GM12878 (cell line): ENCODE measurements at regions not wholly inside any gene's neighbourhood (a gene's known extent, or its start where the extent isn't known, plus 50 kb on each side); places are given as distances from the start of the nearest gene placed in this dataset.

ENCODE experiments used
- ATAC-seq: fragments of 200-7000 bp; cut with Tn5 transposase; 3 replicates; pipeline ENCODE4 v1.9.1; 2020; ENCODE audit warnings: mild to moderate bottlenecking, moderate library complexity
- BruUV-seq: library from RNA; stranded (reverse); fragments of 400-500 nt; replicated peaks from 2 replicates; lab custom pipeline; 2021; lab: Mats Ljungman, UMichigan
- CTCF ChIA-PET: fragments of 300-600 bp; sonication (Branson Sonifier 250); formaldehyde crosslinking; extraction: SDS; loops from one replicate; lab custom pipeline; 2021; ENCODE audit warnings: inconsistent platforms; lab: Yijun Ruan, JAX
- POLR2A ChIA-PET: fragments of 350-600 bp; formaldehyde crosslinking; extraction: SDS; loops from one replicate; lab custom pipeline; 2021; ENCODE audit warnings: inconsistent platforms; lab: Charles Lee
- RAD21 ChIA-PET: fragments of 300-600 bp; sonication (Branson Sonifier 250); formaldehyde crosslinking; loops from one replicate; lab custom pipeline; 2023; ENCODE audit warnings: antibody characterized with exemption; ENCODE audit not compliant: unreplicated experiment; lab: Charles Lee
- SMC1A ChIA-PET: fragments of 300-600 bp; sonication (Branson Sonifier 250); formaldehyde crosslinking; loops from one replicate; lab custom pipeline; 2023; ENCODE audit not compliant: unreplicated experiment, uncharacterized antibody; lab: Charles Lee
- DNase-seq: peaks from one replicate; pipeline ENCODE4 v3.0.0-alpha.2; 2011; ENCODE audit warnings: low read depth, low spot score
- FAIRE-seq: peaks from 3 replicates; lab custom pipeline; 2011; peaks lifted over from hg19 to GRCh38; lab: Jason Lieb, UNC
- H2AFZ ChIP-seq: 2 replicates; pipeline ENCODE4 v1.6.0; 2011; ENCODE audit warnings: low read depth, low read length, control low read depth; ENCODE audit not compliant: control insufficient read depth
- H3K27ac ChIP-seq: 2 replicates; pipeline ENCODE4 v1.5.1; 2011; ENCODE audit warnings: control low read depth; ENCODE audit not compliant: control insufficient read depth, insufficient read depth
- H3K27me3 ChIP-seq, 2 experiments: replicated peaks in 1 of 2; 2 replicates each; pipeline versions ENCODE4 v1.6.0 to v1.6.1; 2011; ENCODE audit warnings: low read length in 1 of 2; ENCODE audit not compliant: control insufficient read depth in 2 of 2, insufficient read depth in 2 of 2
- H3K36me3 ChIP-seq, 2 experiments: 2 replicates each; pipeline ENCODE4 v1.5.1; 2011; ENCODE audit warnings: low read length in 1 of 2; ENCODE audit not compliant: control insufficient read depth in 2 of 2, insufficient read depth in 2 of 2
- H3K4me1 ChIP-seq: 2 replicates; pipeline ENCODE4 v1.6.1; 2011; ENCODE audit warnings: mild to moderate bottlenecking, low read length, moderate library complexity, mixed read lengths; ENCODE audit not compliant: control insufficient read depth, insufficient read depth
- H3K4me2 ChIP-seq: 2 replicates; pipeline ENCODE4 v1.6.0; 2011; ENCODE audit warnings: control low read depth; ENCODE audit not compliant: control insufficient read depth, insufficient read depth
- H3K4me3 ChIP-seq: fragments of 200-600 bp; sonication (generic); 2 replicates; pipeline ENCODE4 v1.5.1; 2016
- H3K79me2 ChIP-seq: 2 replicates; pipeline ENCODE4 v1.6.0; 2011; ENCODE audit warnings: low read length; ENCODE audit not compliant: control insufficient read depth, insufficient read depth
- H3K9ac ChIP-seq: 2 replicates; pipeline ENCODE4 v1.8.0; 2011; ENCODE audit warnings: low read length, control low read depth, mixed read lengths; ENCODE audit not compliant: control insufficient read depth, insufficient read depth
- H3K9me3 ChIP-seq: replicated peaks from 3 replicates; pipeline ENCODE4 v1.5.1; 2011; ENCODE audit warnings: mild to moderate bottlenecking, low read length; ENCODE audit not compliant: control insufficient read depth, insufficient read depth
- H4K20me1 ChIP-seq: 2 replicates; pipeline ENCODE4 v1.6.0; 2011; ENCODE audit not compliant: control insufficient read depth, insufficient read depth
- ATF7 ChIP-seq: fragments of 450-650 bp; IDR thresholded peaks from 2 replicates; pipeline ENCODE4 v1.6.1; 2016; ENCODE audit warnings: low read depth, mild to moderate bottlenecking
- CBX3 ChIP-seq: fragments of 200-600 bp; sonication (generic); IDR thresholded peaks from 2 replicates; pipeline ENCODE4 v1.6.1; 2016; ENCODE audit warnings: low read depth, borderline replicate concordance
- HDAC2 ChIP-seq: fragments of 200-600 bp; sonication (generic); IDR thresholded peaks from 2 replicates; pipeline ENCODE4 v1.6.1; 2017
- IRF4 ChIP-seq: IDR thresholded peaks from 2 replicates; pipeline ENCODE4 v1.6.1; 2011; ENCODE audit warnings: low read depth, low read length
- MTA2 ChIP-seq: fragments of 450-650 bp; IDR thresholded peaks from 2 replicates; pipeline ENCODE4 v1.6.1; 2016; ENCODE audit warnings: low read depth, mild to moderate bottlenecking, moderate library complexity
- MYC ChIP-seq: IDR thresholded peaks from 2 replicates; pipeline ENCODE4 v1.6.1; 2011; ENCODE audit warnings: mild to moderate bottlenecking, low read length, moderate library complexity, inconsistent platforms; ENCODE audit not compliant: insufficient read depth, insufficient replicate concordance, insufficient read length, severe bottlenecking
- NFYB ChIP-seq: IDR thresholded peaks from 2 replicates; pipeline ENCODE4 v1.6.1; 2011; ENCODE audit warnings: low read depth, mild to moderate bottlenecking, low read length, improper control_type of control experiment, moderate library complexity; ENCODE audit not compliant: insufficient read depth
- PML ChIP-seq: IDR thresholded peaks from 2 replicates; pipeline ENCODE4 v1.6.1; 2012; ENCODE audit warnings: low read length, inconsistent platforms
- RFX5 ChIP-seq: IDR thresholded peaks from 2 replicates; pipeline ENCODE4 v1.6.1; 2011; ENCODE audit warnings: low read depth, low read length, improper control_type of control experiment
- SIX5 ChIP-seq: IDR thresholded peaks from 2 replicates; pipeline ENCODE4 v1.6.1; 2011; ENCODE audit warnings: mild to moderate bottlenecking, low read depth, low read length, moderate library complexity; ENCODE audit not compliant: severe bottlenecking
- SP1 ChIP-seq: IDR thresholded peaks from one replicate; pipeline ENCODE4 v1.6.1; 2011; ENCODE audit warnings: low read depth, low read length
- SREBF2 ChIP-seq: IDR thresholded peaks from 2 replicates; pipeline ENCODE4 v1.6.1; 2012; ENCODE audit warnings: mild to moderate bottlenecking, low read length
- YY1 ChIP-seq: IDR thresholded peaks from 2 replicates; pipeline ENCODE4 v1.6.1; 2011; ENCODE audit warnings: low read depth, mild to moderate bottlenecking, low read length
- ZNF207 ChIP-seq: fragments of 450-650 bp; IDR thresholded peaks from 2 replicates; pipeline ENCODE4 v1.6.1; 2014; ENCODE audit warnings: antibody characterized with exemption, mild to moderate bottlenecking, borderline replicate concordance
- ZNF24 ChIP-seq: fragments of 450-650 bp; IDR thresholded peaks from 2 replicates; pipeline ENCODE4 v1.6.1; 2017; ENCODE audit warnings: antibody characterized with exemption, mild to moderate bottlenecking
- ZSCAN29 ChIP-seq: fragments of 450-650 bp; IDR thresholded peaks from 2 replicates; pipeline ENCODE4 v1.6.1; 2017; ENCODE audit warnings: mild to moderate bottlenecking, moderate library complexity
- ZZZ3 ChIP-seq: IDR thresholded peaks from 2 replicates; pipeline ENCODE4 v1.6.1; 2011; ENCODE audit warnings: low read depth; ENCODE audit not compliant: control insufficient read depth, insufficient read length
- WGBS: methylation state at CpG from one replicate; pipeline ENCODE4 v1.1.6; 2016; ENCODE audit warnings: low lambda C conversion rate; ENCODE audit not compliant: insufficient replicate concordance, insufficient coverage; ENCODE audit errors: missing lambda C conversion rate; 5-methylcytosine and 5-hydroxymethylcytosine counted together
- in situ Hi-C: fragments of 300-500 bp; cut with MboI; formaldehyde crosslinking; loops from 9 replicates; pipeline ENCODE4 v1.14.3; 2018; ENCODE audit warnings: mixed read lengths
- intact Hi-C: fragments of 100-400 bp; cut with micrococcal nuclease; formaldehyde crosslinking; loops from one replicate; pipeline ENCODE4 v1.14.2; 2022; ENCODE audit not compliant: unreplicated experiment
- TF ChIP-seq, protein P1 (sequence below): fragments of 450-650 bp; IDR thresholded peaks from 2 replicates; pipeline ENCODE4 v1.6.1; 2016; ENCODE audit warnings: mild to moderate bottlenecking
- TF ChIP-seq, protein P2 (sequence below): IDR thresholded peaks from 2 replicates; pipeline ENCODE4 v1.6.1; 2012; ENCODE audit warnings: low read depth, low read length, improper control_type of control experiment

DNA sequence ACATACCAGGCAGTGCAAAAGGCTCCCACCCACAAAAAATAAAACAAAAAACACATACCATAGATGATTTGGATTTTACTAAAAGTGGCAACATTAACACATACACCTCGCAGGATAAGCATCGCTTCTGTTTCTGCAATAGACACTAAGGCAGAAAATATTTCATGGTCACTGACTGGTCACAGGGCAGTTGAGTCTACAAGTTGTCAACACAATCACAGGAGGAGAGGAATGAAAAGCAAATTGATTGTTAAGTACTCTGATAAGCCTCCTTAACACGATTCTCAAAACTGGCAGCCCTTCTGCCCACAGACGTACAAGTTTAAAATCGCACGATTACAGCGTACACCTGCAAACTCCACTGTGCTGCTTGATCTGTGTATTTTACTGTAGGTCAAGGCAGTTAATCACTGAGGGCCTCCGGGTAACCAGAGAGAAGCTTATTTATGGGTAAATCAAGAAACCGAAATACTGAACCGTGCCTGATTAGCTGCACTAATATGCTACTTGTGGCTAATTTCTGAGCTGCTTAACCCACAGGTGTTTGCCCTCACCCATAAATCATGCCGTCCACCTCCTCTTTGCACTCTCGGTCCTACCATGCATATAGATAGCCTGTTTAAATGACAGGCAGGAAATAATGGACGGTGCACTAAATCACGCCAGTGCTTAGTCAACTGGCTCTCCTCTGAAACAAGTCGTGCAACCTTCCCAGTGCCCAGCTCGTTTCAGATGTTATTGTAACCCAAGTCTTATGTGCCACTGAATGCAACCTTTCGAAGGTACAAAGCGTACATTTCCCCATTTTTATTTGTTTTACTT lies 659.4 kb upstream of the ADAMTS16 start:
- no peak for ATAC-seq
- intact Hi-C loops: no loop called here
- no peaks in the 10 kb centered on the region for H3K79me2 ChIP-seq
- no peak overlapping the region for H2AFZ ChIP-seq
- no peak overlapping the region for H3K4me2 ChIP-seq
- 34% methylated on average over 18 of the region's 18 CpGs for WGBS
- in situ Hi-C loops: no loop called here
- no peak overlapping the region for H3K9ac ChIP-seq
- no peak for TF ChIP-seq HDAC2
- TF ChIP-seq SREBF2: no peak
- TF ChIP-seq ATF7: no peak
- no peak for TF ChIP-seq ZSCAN29
- TF ChIP-seq, protein P1, sequence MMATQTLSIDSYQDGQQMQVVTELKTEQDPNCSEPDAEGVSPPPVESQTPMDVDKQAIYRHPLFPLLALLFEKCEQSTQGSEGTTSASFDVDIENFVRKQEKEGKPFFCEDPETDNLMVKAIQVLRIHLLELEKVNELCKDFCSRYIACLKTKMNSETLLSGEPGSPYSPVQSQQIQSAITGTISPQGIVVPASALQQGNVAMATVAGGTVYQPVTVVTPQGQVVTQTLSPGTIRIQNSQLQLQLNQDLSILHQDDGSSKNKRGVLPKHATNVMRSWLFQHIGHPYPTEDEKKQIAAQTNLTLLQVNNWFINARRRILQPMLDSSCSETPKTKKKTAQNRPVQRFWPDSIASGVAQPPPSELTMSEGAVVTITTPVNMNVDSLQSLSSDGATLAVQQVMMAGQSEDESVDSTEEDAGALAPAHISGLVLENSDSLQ: no peak
- no peak for TF ChIP-seq PML
- TF ChIP-seq MTA2: no peak
- TF ChIP-seq ZNF24: no peak
- TF ChIP-seq CBX3: no peak
- TF ChIP-seq, protein P2, sequence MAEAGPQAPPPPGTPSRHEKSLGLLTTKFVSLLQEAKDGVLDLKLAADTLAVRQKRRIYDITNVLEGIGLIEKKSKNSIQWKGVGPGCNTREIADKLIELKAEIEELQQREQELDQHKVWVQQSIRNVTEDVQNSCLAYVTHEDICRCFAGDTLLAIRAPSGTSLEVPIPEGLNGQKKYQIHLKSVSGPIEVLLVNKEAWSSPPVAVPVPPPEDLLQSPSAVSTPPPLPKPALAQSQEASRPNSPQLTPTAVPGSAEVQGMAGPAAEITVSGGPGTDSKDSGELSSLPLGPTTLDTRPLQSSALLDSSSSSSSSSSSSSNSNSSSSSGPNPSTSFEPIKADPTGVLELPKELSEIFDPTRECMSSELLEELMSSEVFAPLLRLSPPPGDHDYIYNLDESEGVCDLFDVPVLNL: no peak
- no peak for TF ChIP-seq SP1
- TF ChIP-seq IRF4: no peak
- no peak for TF ChIP-seq ZNF207
- no peak for TF ChIP-seq YY1
- no peak for TF ChIP-seq SIX5
- no peak for TF ChIP-seq MYC
- TF ChIP-seq NFYB: no peak
- TF ChIP-seq RFX5: no peak
- no peak for TF ChIP-seq ZZZ3
- ChIA-PET RAD21 (no interaction called here), POLR2A (no interaction called here), CTCF (no interaction called here), SMC1A (no interaction called here)
- BruUV-seq: no TSS peak
- no peak for DNase-seq
- no peaks in the 10 kb centered on the region for H3K27me3 ChIP-seq
- no peak overlapping the region for H3K27ac ChIP-seq
- no peak for FAIRE-seq
- no peaks in the 10 kb centered on the region for H4K20me1 ChIP-seq
- H3K4me1 ChIP-seq: no peaks in the 10 kb centered on the region
- H3K36me3 ChIP-seq: no peaks in the 10 kb centered on the region
- no peaks in the 10 kb centered on the region for H3K9me3 ChIP-seq
- H3K4me3 ChIP-seq: no peak overlapping the region
